ACC112 (cell line): ENCODE measurements at regions not wholly inside any gene's neighbourhood (a gene's known extent, or its start where the extent isn't known, plus 50 kb on each side); places are given as distances from the start of the nearest gene placed in this dataset.
"Not testable (repeated sequence)": the region's sequence is repeated elsewhere in the genome, so short reads cannot be mapped to it uniquely, and the experiment has no call there.

Experiments
- H2AFZ ChIP-seq: fragments of 200-600 bp; sonication (generic); one replicate; pipeline ENCODE4 v1.6.0; 2017; ENCODE audit warnings: antibody characterized with exemption, low read length; ENCODE audit not compliant: unreplicated experiment
- H3K27ac ChIP-seq: fragments of 200-600 bp; sonication (generic); 2 replicates; pipeline ENCODE4 v1.5.1; 2014; ENCODE audit warnings: low read depth, mild to moderate bottlenecking, antibody characterized with exemption, low read length, moderate library complexity
- H3K27me3 ChIP-seq: fragments of 200-600 bp; sonication (generic); 2 replicates; pipeline ENCODE4 v1.6.1; 2014; ENCODE audit warnings: mild to moderate bottlenecking, antibody characterized with exemption, low read length, moderate library complexity, mixed read lengths; ENCODE audit not compliant: insufficient read depth
- H3K36me3 ChIP-seq: fragments of 200-600 bp; sonication (generic); 2 replicates; pipeline ENCODE4 v1.6.1; 2016; ENCODE audit warnings: mild to moderate bottlenecking, antibody characterized with exemption, low read length, moderate library complexity, mixed read lengths; ENCODE audit not compliant: insufficient read depth
- H3K4me1 ChIP-seq: fragments of 200-600 bp; sonication (generic); one replicate; pipeline ENCODE4 v1.6.1; 2016; ENCODE audit warnings: low read length, mixed read lengths; ENCODE audit not compliant: insufficient read depth, unreplicated experiment, control insufficient read depth
- H3K4me3 ChIP-seq: fragments of 200-600 bp; sonication (generic); 2 replicates; pipeline ENCODE4 v1.5.1; 2014; ENCODE audit warnings: mild to moderate bottlenecking, low read depth, low read length
- H3K79me2 ChIP-seq: fragments of 200-600 bp; sonication (generic); one replicate; pipeline ENCODE4 v1.6.0; 2016; ENCODE audit warnings: low read length; ENCODE audit not compliant: control insufficient read depth, unreplicated experiment, insufficient read depth

DNA sequence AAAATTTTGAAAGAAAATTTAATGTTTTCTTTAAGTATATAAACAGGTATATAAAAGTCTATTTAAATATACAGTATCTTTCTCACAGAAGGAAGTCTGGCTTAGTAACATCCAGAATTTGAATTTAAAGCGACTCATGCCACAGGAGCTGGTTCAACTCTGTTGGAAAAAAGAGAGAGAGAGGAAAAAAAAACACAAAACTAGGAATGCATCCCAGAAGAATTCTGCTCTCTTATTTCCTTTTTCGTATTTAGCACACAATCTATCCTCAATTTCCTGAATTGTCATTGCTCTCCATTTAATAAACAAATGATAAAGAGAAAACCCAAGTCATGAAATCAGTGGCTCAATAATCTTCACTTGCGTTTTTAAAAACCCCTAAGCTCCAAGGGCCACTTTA lies 107.5 kb upstream of the SCAF8 start:
- Histone ChIP-seq H3K79me2 (no peaks in the 10 kb centered on the region), H3K27ac (no peak overlapping the region), H3K36me3 (no peaks in the 10 kb centered on the region), H2AFZ (no peak overlapping the region), H3K4me1 (no peaks in the 10 kb centered on the region), H3K4me3 (no peak overlapping the region), H3K27me3 (no peaks in the 10 kb centered on the region)

DNA sequence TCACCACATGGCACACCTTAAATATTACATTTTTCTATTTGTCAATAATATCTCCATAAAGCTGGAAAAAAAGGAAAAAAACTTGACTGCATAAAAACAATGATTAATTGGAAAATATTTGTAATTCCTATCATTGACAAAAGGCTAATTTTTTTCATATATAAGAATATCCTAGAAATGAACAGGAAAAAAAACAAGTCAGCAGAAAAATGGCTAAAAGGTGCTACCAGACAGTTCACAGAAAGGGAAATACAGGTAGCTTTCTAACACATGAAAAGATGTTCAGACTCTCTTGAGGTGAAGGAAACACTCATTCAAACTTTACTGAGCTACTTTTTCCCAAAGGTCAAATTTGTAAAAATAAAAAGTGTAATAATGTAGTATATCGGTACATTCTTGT lies 104.1 kb upstream of the SCAF8 start:
- H2AFZ ChIP-seq, result no peak overlapping the region
- no peak overlapping the region for H3K4me3 ChIP-seq
- no peaks in the 10 kb centered on the region for H3K4me1 ChIP-seq
- H3K36me3 ChIP-seq, result no peaks in the 10 kb centered on the region
- no peaks in the 10 kb centered on the region for H3K27me3 ChIP-seq
- no peak overlapping the region for H3K27ac ChIP-seq
- H3K79me2 ChIP-seq, result no peaks in the 10 kb centered on the region

GRCh38 chr6:154632119-154632518 lies 101.1 kb upstream of the SCAF8 start:
- no peaks in the 10 kb centered on the region for H3K36me3 ChIP-seq
- no peaks in the 10 kb centered on the region for H3K27me3 ChIP-seq
- no peak overlapping the region for H3K4me3 ChIP-seq
- no peaks in the 10 kb centered on the region for H3K4me1 ChIP-seq
- H3K27ac ChIP-seq, result no peak overlapping the region
- no peak overlapping the region for H2AFZ ChIP-seq
- H3K79me2 ChIP-seq, result no peaks in the 10 kb centered on the region

GRCh38 chr6:154637392-154637791 lies 95.8 kb upstream of the SCAF8 start:
- Histone ChIP-seq H3K4me3 (no peak overlapping the region), H3K27ac (no peak overlapping the region), H3K36me3 (no peaks in the 10 kb centered on the region), H2AFZ (no peak overlapping the region), H3K79me2 (no peaks in the 10 kb centered on the region), H3K4me1 (peaks cover 4% of the 10 kb centered on the region), H3K27me3 (no peaks in the 10 kb centered on the region)

- Histone ChIP-seq H3K27ac (no peak overlapping the region), H3K27me3 (no peaks in the 10 kb centered on the region), H3K4me3 (no peak overlapping the region), H3K79me2 (no peaks in the 10 kb centered on the region), H3K4me1 (peaks cover 4% of the 10 kb centered on the region), H3K36me3 (no peaks in the 10 kb centered on the region), H2AFZ (no peak overlapping the region)
Observed at GRCh38 chr6:154638369-154638768, 94.8 kb upstream of the SCAF8 start.

- not testable (repeated sequence) for H3K36me3 ChIP-seq, H3K27ac ChIP-seq, H3K27me3 ChIP-seq, H3K4me1 ChIP-seq, H3K4me3 ChIP-seq, H2AFZ ChIP-seq, H3K79me2 ChIP-seq
Observed at GRCh38 chr6:154639196-154639595, 94.0 kb upstream of the SCAF8 start.

GRCh38 chr6:154648188-154648887 lies 84.9 kb upstream of the SCAF8 start:
- Histone ChIP-seq H3K36me3 (no peaks in the 10 kb centered on the region), H3K27ac (no peak overlapping the region), H3K4me1 (peaks cover 13% of the 10 kb centered on the region), H3K4me3 (no peak overlapping the region), H3K27me3 (no peaks in the 10 kb centered on the region), H3K79me2 (no peaks in the 10 kb centered on the region), H2AFZ (no peak overlapping the region)

- Histone ChIP-seq H3K27me3 (no peaks in the 10 kb centered on the region), H3K27ac (no peak overlapping the region), H2AFZ (no peak overlapping the region), H3K79me2 (no peaks in the 10 kb centered on the region), H3K4me1 (peaks cover 17% of the 10 kb centered on the region), H3K36me3 (no peaks in the 10 kb centered on the region), H3K4me3 (no peak overlapping the region)
Observed at GRCh38 chr6:154648888-154649205, 84.4 kb upstream of the SCAF8 start.

GRCh38 chr6:154649721-154650120 lies 83.5 kb upstream of the SCAF8 start:
- H3K27me3 ChIP-seq, result no peaks in the 10 kb centered on the region
- H3K4me1 ChIP-seq, result peaks cover 24% of the 10 kb centered on the region
- H3K79me2 ChIP-seq, result no peaks in the 10 kb centered on the region
- H3K4me3 ChIP-seq, result no peak overlapping the region
- H2AFZ ChIP-seq, result no peak overlapping the region
- H3K27ac ChIP-seq, result no peak overlapping the region
- no peaks in the 10 kb centered on the region for H3K36me3 ChIP-seq

- Histone ChIP-seq H3K4me1 (peaks cover 24% of the 10 kb centered on the region), H3K36me3 (no peaks in the 10 kb centered on the region), H3K79me2 (no peaks in the 10 kb centered on the region), H2AFZ (peak overlapping the region; percentile 11), H3K27ac (no peak overlapping the region), H3K4me3 (no peak overlapping the region), H3K27me3 (no peaks in the 10 kb centered on the region)
Observed at GRCh38 chr6:154650351-154650750, 82.9 kb upstream of the SCAF8 start.

DNA sequence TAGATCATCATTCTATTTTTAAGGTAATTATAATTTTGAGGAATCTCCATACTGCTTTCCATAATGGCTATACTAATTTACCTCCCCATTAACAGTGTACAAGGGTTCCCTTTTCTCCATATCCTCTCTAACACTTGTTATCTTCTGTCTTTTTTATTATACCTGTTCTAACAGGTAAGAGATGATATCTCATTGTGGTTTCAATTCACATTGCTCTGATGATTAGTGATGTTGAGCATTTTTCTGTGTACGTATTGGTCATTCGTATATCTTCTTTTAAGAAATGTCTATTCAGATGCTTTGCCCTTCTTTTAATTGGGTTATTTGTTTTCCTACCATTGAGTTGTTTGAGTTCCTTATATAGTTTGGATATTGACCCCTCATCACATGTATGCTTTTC lies 81.6 kb upstream of the SCAF8 start:
- H3K79me2 ChIP-seq, result no peaks in the 10 kb centered on the region
- no peak overlapping the region for H3K27ac ChIP-seq
- H3K36me3 ChIP-seq, result no peaks in the 10 kb centered on the region
- no peaks in the 10 kb centered on the region for H3K27me3 ChIP-seq
- no peak overlapping the region for H2AFZ ChIP-seq
- H3K4me1 ChIP-seq, result peaks cover 24% of the 10 kb centered on the region
- no peak overlapping the region for H3K4me3 ChIP-seq
